Neural progenitor cell (in vitro differentiated cells): ENCODE measurements at regions not wholly inside any gene's neighbourhood (a gene's known extent, or its start where the extent isn't known, plus 50 kb on each side); places are given as distances from the start of the nearest gene placed in this dataset.

Source experiments
- DNase-seq: peaks from one replicate; pipeline ENCODE4 v3.0.0-alpha.2; 2016; ENCODE audit warnings: low spot score
- H2AFZ ChIP-seq: fragments of 200-600 bp; sonication (generic); replicated peaks from 2 replicates; pipeline ENCODE4 v1.6.1; 2016; ENCODE audit warnings: antibody characterized with exemption
- H3F3A ChIP-seq: fragments of 200-600 bp; sonication (generic); 2 replicates; pipeline ENCODE4 v1.6.1; 2016; ENCODE audit warnings: antibody characterized with exemption, low read depth
- H3K27ac ChIP-seq: fragments of 200-600 bp; sonication (generic); 2 replicates; pipeline ENCODE4 v1.5.1; 2016; ENCODE audit warnings: mild to moderate bottlenecking
- H3K27me3 ChIP-seq: fragments of 200-600 bp; sonication (generic); 2 replicates; pipeline ENCODE4 v1.6.1; 2016; ENCODE audit warnings: mild to moderate bottlenecking, moderate library complexity
- H3K36me3 ChIP-seq: fragments of 200-600 bp; sonication (generic); 2 replicates; pipeline ENCODE4 v1.5.1; 2016
- H3K4me1 ChIP-seq: fragments of 200-600 bp; sonication (generic); 2 replicates; pipeline ENCODE4 v1.6.1; 2016; ENCODE audit warnings: mixed run types
- H3K4me2 ChIP-seq: fragments of 200-600 bp; sonication (generic); 2 replicates; pipeline ENCODE4 v1.6.1; 2016
- H3K4me3 ChIP-seq: fragments of 200-600 bp; sonication (generic); 2 replicates; pipeline ENCODE4 v1.5.1; 2016
- H3K79me2 ChIP-seq: fragments of 200-600 bp; sonication (generic); 2 replicates; pipeline ENCODE4 v1.6.1; 2016; ENCODE audit warnings: low read depth
- H3K9ac ChIP-seq: fragments of 200-600 bp; sonication (generic); 2 replicates; pipeline ENCODE4 v1.6.1; 2016
- H3K9me3 ChIP-seq: fragments of 200-600 bp; sonication (generic); 2 replicates; pipeline ENCODE4 v1.5.1; 2016; ENCODE audit warnings: low read depth
- H4K20me1 ChIP-seq: fragments of 200-600 bp; sonication (generic); 2 replicates; pipeline ENCODE4 v1.6.1; 2016; ENCODE audit warnings: low read depth
- H3K27ac Mint-ChIP-seq: 3 replicates; pipeline ENCODE4 v1.8.0; 2021; ENCODE audit warnings: mixed read lengths
- H3K27me3 Mint-ChIP-seq: 2 replicates; pipeline ENCODE4 v1.8.0; 2022; ENCODE audit warnings: low read depth, mild to moderate bottlenecking, inconsistent platforms, moderate library complexity, mixed read lengths; ENCODE audit not compliant: insufficient read depth
- H3K36me3 Mint-ChIP-seq: 3 replicates; pipeline ENCODE4 v1.8.0; 2021; ENCODE audit warnings: mixed read lengths
- H3K4me1 Mint-ChIP-seq: 3 replicates; pipeline ENCODE4 v1.8.0; 2021; ENCODE audit warnings: mixed read lengths
- H3K4me3 Mint-ChIP-seq: 3 replicates; pipeline ENCODE4 v1.8.0; 2021; ENCODE audit warnings: mild to moderate bottlenecking, moderate library complexity, mixed read lengths
- H3K9me3 Mint-ChIP-seq: 3 replicates; pipeline ENCODE4 v1.8.0; 2020; ENCODE audit warnings: mixed read lengths
- CTCF ChIP-seq: fragments of 200-600 bp; sonication (generic); IDR thresholded peaks from 2 replicates; pipeline ENCODE4 v1.5.1; 2017; ENCODE audit warnings: antibody characterized with exemption, mild to moderate bottlenecking
- EZH2 ChIP-seq: fragments of 200-600 bp; sonication (generic); IDR thresholded peaks from 2 replicates; pipeline ENCODE4 v1.6.1; 2017; ENCODE audit warnings: antibody characterized with exemption, mild to moderate bottlenecking, moderate library complexity
- EZH2phosphoT487 ChIP-seq: fragments of 200-600 bp; sonication (generic); IDR thresholded peaks from 2 replicates; pipeline ENCODE4 v1.6.1; 2017; ENCODE audit warnings: antibody characterized with exemption

GRCh38 chr22:47270463-47271135, 508.1 kb downstream of the TBC1D22A start:
- Histone ChIP-seq H3K79me2 (no peaks in the 10 kb centered on the region), H3K27ac (no peak overlapping the region), H4K20me1 (no peaks in the 10 kb centered on the region), H3K9ac (no peak overlapping the region), H3F3A (no peaks in the 10 kb centered on the region), H3K4me1 (no peaks in the 10 kb centered on the region), H3K4me2 (no peak overlapping the region), H2AFZ (no peak overlapping the region), H3K9me3 (peaks cover 14% of the 10 kb centered on the region), H3K36me3 (no peaks in the 10 kb centered on the region), H3K4me3 (no peak overlapping the region), H3K27me3 (no peaks in the 10 kb centered on the region)
- H3K27me3 Mint-ChIP-seq, result peaks cover 14% of the 10 kb centered on the region
- TF ChIP-seq CTCF (no peak), EZH2 (no peak), EZH2phosphoT487 (no peak)
- no peak for DNase-seq
- H3K27ac Mint-ChIP-seq, result no peak overlapping the region
- no peaks in the 10 kb centered on the region for H3K4me1 Mint-ChIP-seq
- no peaks in the 10 kb centered on the region for H3K36me3 Mint-ChIP-seq
- peaks cover 11% of the 10 kb centered on the region for H3K9me3 Mint-ChIP-seq
- no peak overlapping the region for H3K4me3 Mint-ChIP-seq

GRCh38 chr22:47269516-47270088, 507.2 kb downstream of the TBC1D22A start:
- Mint-ChIP-seq H3K27me3 (peaks cover 13% of the 10 kb centered on the region), H3K9me3 (peaks cover 8% of the 10 kb centered on the region), H3K27ac (no peak overlapping the region), H3K36me3 (no peaks in the 10 kb centered on the region), H3K4me1 (no peaks in the 10 kb centered on the region), H3K4me3 (no peak overlapping the region)
- Histone ChIP-seq H3K9ac (no peak overlapping the region), H4K20me1 (no peaks in the 10 kb centered on the region), H3K4me2 (no peak overlapping the region), H3K27ac (no peak overlapping the region), H3K36me3 (no peaks in the 10 kb centered on the region), H3K79me2 (no peaks in the 10 kb centered on the region), H2AFZ (no peak overlapping the region), H3K9me3 (peaks cover 14% of the 10 kb centered on the region), H3K4me3 (no peak overlapping the region), H3F3A (no peaks in the 10 kb centered on the region), H3K4me1 (no peaks in the 10 kb centered on the region), H3K27me3 (no peaks in the 10 kb centered on the region)
- DNase-seq, result no peak
- no peak for TF ChIP-seq CTCF
- TF ChIP-seq EZH2, result no peak
- TF ChIP-seq EZH2phosphoT487, result no peak

GRCh38 chr22:47267513-47268282, 505.2 kb downstream of the TBC1D22A start:
- Histone ChIP-seq H4K20me1 (no peaks in the 10 kb centered on the region), H3K9ac (no peak overlapping the region), H3K4me3 (no peak overlapping the region), H3K9me3 (peaks cover 14% of the 10 kb centered on the region), H3K79me2 (no peaks in the 10 kb centered on the region), H3K4me1 (no peaks in the 10 kb centered on the region), H3K36me3 (no peaks in the 10 kb centered on the region), H3K27me3 (no peaks in the 10 kb centered on the region), H2AFZ (no peak overlapping the region), H3F3A (no peaks in the 10 kb centered on the region), H3K27ac (no peak overlapping the region), H3K4me2 (no peak overlapping the region)
- no peak overlapping the region for H3K4me3 Mint-ChIP-seq
- no peaks in the 10 kb centered on the region for H3K36me3 Mint-ChIP-seq
- H3K9me3 Mint-ChIP-seq, result peaks cover 7% of the 10 kb centered on the region
- no peak for DNase-seq
- H3K27ac Mint-ChIP-seq, result no peak overlapping the region
- no peak for TF ChIP-seq EZH2
- TF ChIP-seq CTCF, result no peak
- H3K27me3 Mint-ChIP-seq, result peaks cover 16% of the 10 kb centered on the region
- H3K4me1 Mint-ChIP-seq, result no peaks in the 10 kb centered on the region
